Peyer's patch (tissue), 4 donors: ENCODE measurements at regions not wholly inside any gene's neighbourhood (a gene's known extent, or its start where the extent isn't known, plus 50 kb on each side); places are given as distances from the start of the nearest gene placed in this dataset.
"Not testable (repeated sequence)": the region's sequence is repeated elsewhere in the genome, so short reads cannot be mapped to it uniquely, and the experiment has no call there.

Source experiments
- DNase-seq, 3 donors: peaks; one replicate each; pipeline ENCODE4 v3.0.0-alpha.2; 2017 to 2019
- H3K27ac ChIP-seq, 4 donors: fragments of 200-600 bp; sonication (generic); one replicate each; pipeline ENCODE4 v1.5.1; 2016 to 2019
- H3K27me3 ChIP-seq, 2 donors: fragments of 200-600 bp; sonication (generic); one replicate each; pipeline ENCODE4 v1.5.1; 2019
- H3K36me3 ChIP-seq, 3 donors: fragments of 200-600 bp; sonication (generic); one replicate each; pipeline ENCODE4 v1.5.1; 2016 to 2019
- H3K4me1 ChIP-seq, 4 donors: fragments of 200-600 bp; sonication (generic); one replicate each; pipeline ENCODE4 v1.5.1; 2016 to 2019
- H3K4me3 ChIP-seq, 4 donors: fragments of 200-600 bp; sonication (generic); 1 replicate in 3 of 4; 2 replicates in 1 of 4; pipeline ENCODE4 v1.5.1; 2016 to 2019; ENCODE audit warnings: mild to moderate bottlenecking in 1 of 4
- H3K9me3 ChIP-seq, 4 donors: fragments of 200-600 bp; sonication (generic); one replicate each; pipeline ENCODE4 v1.5.1; 2016 to 2019; ENCODE audit warnings: mild to moderate bottlenecking in 1 of 4
- POLR2A ChIP-seq, 2 donors: fragments of 450-650 bp; IDR thresholded peaks; one replicate each; pipeline ENCODE4 v1.5.1; 2017; ENCODE audit warnings: antibody characterized with exemption in 2 of 2, mild to moderate bottlenecking in 2 of 2, moderate library complexity in 2 of 2
- TF ChIP-seq, protein P1 (sequence below), 6 experiments: fragments of 450-650 bp in 4 of 6; fragments of 200-600 bp in 2 of 6; sonication (generic) in 1 of 6; IDR thresholded peaks; one replicate each; pipeline ENCODE4 v1.5.1; 2017 to 2019; ENCODE audit warnings: antibody characterized with exemption in 6 of 6, mild to moderate bottlenecking in 3 of 6, moderate library complexity in 1 of 6

DNA sequence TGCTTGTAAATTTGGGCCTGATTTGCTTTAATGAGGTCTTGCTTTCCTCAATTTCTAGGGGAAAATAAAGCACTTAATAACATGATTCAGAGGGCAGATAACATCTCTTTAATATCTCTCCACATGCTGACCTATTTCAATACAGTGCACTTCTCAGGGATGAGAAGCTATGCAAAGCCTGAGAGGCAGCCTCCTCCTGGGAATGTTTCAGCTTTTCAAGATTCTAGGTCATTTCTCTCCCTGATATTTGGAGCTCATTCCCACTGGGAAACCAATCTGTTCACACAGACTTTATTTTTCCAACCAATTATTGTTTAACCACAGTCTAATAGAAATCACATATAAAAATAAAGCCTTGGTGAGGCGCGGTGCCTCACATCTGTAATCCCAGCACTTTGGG is 67.0 kb upstream of the LSAMP start:
- Histone ChIP-seq H3K27me3 (no peaks in the 10 kb centered on the region), H3K4me1 (no peaks in the 10 kb centered on the region), H3K4me3 (no peak overlapping the region), H3K27ac (no peak overlapping the region), H3K9me3 (no peaks in the 10 kb centered on the region), H3K36me3 (no peaks in the 10 kb centered on the region)
- TF ChIP-seq, protein P1, sequence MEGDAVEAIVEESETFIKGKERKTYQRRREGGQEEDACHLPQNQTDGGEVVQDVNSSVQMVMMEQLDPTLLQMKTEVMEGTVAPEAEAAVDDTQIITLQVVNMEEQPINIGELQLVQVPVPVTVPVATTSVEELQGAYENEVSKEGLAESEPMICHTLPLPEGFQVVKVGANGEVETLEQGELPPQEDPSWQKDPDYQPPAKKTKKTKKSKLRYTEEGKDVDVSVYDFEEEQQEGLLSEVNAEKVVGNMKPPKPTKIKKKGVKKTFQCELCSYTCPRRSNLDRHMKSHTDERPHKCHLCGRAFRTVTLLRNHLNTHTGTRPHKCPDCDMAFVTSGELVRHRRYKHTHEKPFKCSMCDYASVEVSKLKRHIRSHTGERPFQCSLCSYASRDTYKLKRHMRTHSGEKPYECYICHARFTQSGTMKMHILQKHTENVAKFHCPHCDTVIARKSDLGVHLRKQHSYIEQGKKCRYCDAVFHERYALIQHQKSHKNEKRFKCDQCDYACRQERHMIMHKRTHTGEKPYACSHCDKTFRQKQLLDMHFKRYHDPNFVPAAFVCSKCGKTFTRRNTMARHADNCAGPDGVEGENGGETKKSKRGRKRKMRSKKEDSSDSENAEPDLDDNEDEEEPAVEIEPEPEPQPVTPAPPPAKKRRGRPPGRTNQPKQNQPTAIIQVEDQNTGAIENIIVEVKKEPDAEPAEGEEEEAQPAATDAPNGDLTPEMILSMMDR (IDR thresholded peaks at IDR 0.05): no peak
- no peak for TF ChIP-seq POLR2A (IDR thresholded peaks at IDR 0.05)
- no peak for DNase-seq

DNA sequence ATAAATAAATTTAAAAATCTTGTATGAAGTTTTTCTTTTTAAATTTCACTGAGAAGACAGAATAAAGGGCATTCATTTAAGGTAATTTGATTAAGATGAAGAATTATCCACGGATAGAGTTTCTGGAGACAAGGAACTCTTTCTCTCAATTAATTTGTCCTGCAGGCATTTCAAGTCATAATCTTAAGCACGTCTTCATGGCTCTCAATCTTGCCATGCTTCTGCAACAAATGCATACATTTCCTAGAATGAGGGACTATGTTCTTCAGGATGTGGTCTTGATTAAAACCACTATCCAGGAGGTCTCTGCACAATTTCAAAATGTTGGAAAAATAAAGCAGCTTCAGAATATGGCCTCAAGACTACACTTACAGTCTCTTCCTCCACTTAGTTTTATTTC is 67.6 kb upstream of the LSAMP start:
- DNase-seq: no peak
- no peak overlapping the region for H3K4me3 ChIP-seq
- no peaks in the 10 kb centered on the region for H3K9me3 ChIP-seq
- H3K27ac ChIP-seq: no peak overlapping the region
- no peaks in the 10 kb centered on the region for H3K27me3 ChIP-seq
- TF ChIP-seq, protein P1 (IDR thresholded peaks at IDR 0.05): no peak
- TF ChIP-seq POLR2A (IDR thresholded peaks at IDR 0.05): no peak
- H3K4me1 ChIP-seq: no peaks in the 10 kb centered on the region
- no peaks in the 10 kb centered on the region for H3K36me3 ChIP-seq

DNA sequence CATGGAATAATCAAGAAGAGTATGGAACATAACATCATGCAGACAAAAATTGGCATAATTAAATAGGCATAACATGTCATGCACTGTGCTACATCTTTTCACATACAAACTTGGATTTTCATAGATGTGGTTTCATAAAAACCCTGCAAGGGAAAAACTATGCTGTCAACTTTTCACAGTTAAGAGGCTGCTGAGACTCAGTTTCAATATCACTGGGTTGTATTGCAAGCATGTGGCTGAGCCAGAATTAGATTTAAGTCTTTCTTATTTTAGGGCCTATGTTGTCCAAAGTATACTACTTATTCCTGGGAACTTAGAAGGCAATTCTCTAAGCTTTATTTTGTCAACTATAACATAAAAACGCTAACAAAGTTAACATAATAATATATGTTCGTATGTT is 70.7 kb upstream of the LSAMP start:
- Histone ChIP-seq H3K4me3 (no peak overlapping the region), H3K27me3 (no peaks in the 10 kb centered on the region), H3K27ac (no peak overlapping the region), H3K4me1 (no peaks in the 10 kb centered on the region), H3K9me3 (no peaks in the 10 kb centered on the region), H3K36me3 (no peaks in the 10 kb centered on the region)
- DNase-seq: no peak
- no peak for TF ChIP-seq POLR2A (IDR thresholded peaks at IDR 0.05)
- TF ChIP-seq, protein P1 (IDR thresholded peaks at IDR 0.05): no peak

DNA sequence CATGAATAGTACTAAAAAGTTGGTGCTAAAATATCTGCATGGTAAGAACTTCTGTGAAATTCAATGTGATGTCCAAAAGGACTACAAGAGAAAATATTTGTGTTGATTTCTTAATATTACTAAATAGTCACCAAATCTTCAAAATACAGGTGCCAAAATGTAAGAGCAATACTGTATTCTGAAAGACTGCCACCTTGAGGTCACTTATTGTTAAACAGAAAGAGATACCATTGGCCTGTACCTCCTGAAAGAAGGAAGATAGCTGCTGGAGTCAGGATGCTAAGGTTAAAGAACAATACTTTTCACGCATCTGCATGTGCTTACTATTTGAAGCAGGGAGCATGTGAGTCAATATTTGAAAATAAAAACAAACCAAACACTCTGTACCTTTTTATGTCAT is 72.0 kb upstream of the LSAMP start:
- Histone ChIP-seq H3K36me3 (no peaks in the 10 kb centered on the region), H3K9me3 (no peaks in the 10 kb centered on the region), H3K27me3 (no peaks in the 10 kb centered on the region), H3K4me1 (no peaks in the 10 kb centered on the region), H3K4me3 (no peak overlapping the region), H3K27ac (no peak overlapping the region)
- TF ChIP-seq, protein P1 (IDR thresholded peaks at IDR 0.05): no peak
- TF ChIP-seq POLR2A (IDR thresholded peaks at IDR 0.05): no peak
- no peak for DNase-seq

DNA sequence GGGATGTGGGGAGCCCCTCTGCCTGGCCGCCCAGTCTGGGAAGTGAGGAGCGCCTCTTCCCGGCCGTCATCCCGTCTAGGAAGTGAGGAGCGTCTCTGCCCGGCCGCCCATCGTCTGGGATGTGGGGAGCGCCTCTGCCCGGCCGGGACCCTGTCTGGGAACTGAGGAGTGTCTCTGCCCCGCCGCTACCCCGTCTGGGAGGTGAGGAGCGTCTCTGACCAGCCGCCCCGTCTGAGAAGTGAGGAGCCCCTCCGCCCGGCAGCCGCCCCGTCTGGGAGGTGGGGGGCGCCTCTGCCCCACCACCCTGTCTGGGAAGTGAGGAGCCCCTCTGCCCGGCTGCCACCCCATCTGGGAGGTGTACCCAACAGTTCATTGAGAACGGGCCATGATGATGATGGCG is 73.8 kb upstream of the LSAMP start:
- H3K27ac ChIP-seq, H3K4me1 ChIP-seq, DNase-seq, H3K27me3 ChIP-seq, H3K9me3 ChIP-seq, H3K36me3 ChIP-seq, H3K4me3 ChIP-seq: not testable (repeated sequence)

DNA sequence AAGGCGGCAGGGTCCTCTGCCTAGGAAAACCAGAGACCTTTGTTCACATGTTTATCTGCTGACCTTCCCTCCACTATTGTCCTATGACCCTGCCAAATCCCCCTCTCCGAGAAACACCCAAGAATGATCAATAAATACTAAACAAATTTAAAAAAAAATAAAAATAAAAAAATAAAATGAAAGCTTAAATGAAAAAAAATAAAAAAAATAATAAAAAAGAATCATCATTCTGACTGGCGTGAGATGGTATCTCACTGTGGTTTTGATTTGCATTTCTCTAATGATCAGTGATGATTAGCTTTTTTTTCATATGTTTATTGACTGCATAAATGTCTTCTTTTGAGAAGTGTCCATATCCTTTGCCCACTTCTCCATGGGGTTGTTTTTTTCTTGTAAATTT is 74.5 kb upstream of the LSAMP start:
- not testable (repeated sequence) for H3K4me3 ChIP-seq, H3K27me3 ChIP-seq, DNase-seq, H3K27ac ChIP-seq, H3K9me3 ChIP-seq, H3K36me3 ChIP-seq, H3K4me1 ChIP-seq

DNA sequence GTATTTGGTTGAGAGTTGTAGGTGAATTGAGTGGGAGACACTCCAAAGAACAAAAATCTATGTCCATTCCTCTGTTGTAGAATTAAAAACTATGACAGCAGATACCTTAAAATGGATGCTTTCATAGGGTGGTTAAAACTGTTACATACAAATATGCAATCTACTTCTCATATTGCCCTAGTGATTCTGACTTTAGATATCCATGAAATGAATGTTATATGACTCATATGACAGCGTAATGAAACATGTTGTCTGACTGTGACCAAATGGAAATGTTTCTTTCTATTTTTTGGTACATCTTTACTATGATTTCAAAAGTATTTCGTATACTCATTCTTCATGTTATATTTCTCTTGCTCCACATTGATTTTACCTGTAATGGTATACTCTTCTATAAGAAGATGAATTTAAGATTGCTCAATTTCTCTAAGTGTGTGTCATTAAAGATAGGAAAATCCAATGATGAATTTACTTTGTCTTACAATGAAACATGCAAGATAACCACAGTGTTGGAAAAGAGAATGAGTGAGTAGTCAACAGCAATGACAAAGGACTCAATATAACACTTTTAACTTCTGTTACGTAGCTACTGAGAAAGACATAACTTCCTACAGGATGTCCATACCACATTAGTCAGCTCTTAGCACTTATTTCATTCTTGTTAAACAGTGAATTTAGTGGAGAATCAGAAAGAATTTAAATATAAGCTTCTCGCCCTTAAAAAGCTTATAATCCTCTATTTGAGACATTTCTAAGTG is 79.3 kb upstream of the LSAMP start:
- no peaks in the 10 kb centered on the region for H3K4me1 ChIP-seq
- H3K27me3 ChIP-seq: no peaks in the 10 kb centered on the region
- no peak overlapping the region for H3K4me3 ChIP-seq
- no peak overlapping the region for H3K27ac ChIP-seq
- no peaks in the 10 kb centered on the region for H3K9me3 ChIP-seq
- TF ChIP-seq, protein P1 (IDR thresholded peaks at IDR 0.05): no peak
- TF ChIP-seq POLR2A (IDR thresholded peaks at IDR 0.05): no peak
- no peaks in the 10 kb centered on the region for H3K36me3 ChIP-seq
- DNase-seq: no peak
